ENCODE measurements at regions not wholly inside any gene's neighbourhood (a gene's known extent, or its start where the extent isn't known, plus 50 kb on each side); places are given as distances from the start of the nearest gene placed in this dataset.

DNA sequence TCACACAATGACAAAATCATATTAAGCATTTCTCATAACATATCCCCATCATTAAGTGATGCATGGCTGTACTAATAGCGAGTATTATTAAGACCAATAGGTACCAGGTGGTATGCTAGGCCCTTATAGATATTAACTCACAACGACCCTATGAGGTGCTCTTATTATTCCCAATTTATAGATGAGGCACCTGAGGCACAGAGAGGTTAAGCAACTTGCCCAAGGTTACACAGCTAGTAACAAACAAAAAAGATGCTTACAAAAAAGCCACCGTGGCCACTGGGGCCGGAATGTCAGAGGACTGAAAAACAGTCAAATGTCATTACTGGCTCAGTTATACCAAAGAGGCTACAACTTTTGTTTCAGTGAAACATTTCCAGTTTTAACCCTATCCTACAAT, 96.0 kb downstream of the OR13A1 start:
- Mint-ChIP-seq H3K27ac (no peak overlapping the region), H3K36me3 (ENCODE audit: insufficient read depth) (no peaks in the 10 kb centered on the region), H3K9me3 (ENCODE audit: low read depth) (no peaks in the 10 kb centered on the region), H3K4me1 (ENCODE audit: low read depth) (no peaks in the 10 kb centered on the region), H3K27me3 (peaks cover 13% of the 10 kb centered on the region), H3K4me3 (ENCODE audit: low read depth) (no peak overlapping the region)
- DNase-seq (ENCODE audit: low spot score, unreplicated experiment), result no peak
- TF ChIP-seq, protein P1, sequence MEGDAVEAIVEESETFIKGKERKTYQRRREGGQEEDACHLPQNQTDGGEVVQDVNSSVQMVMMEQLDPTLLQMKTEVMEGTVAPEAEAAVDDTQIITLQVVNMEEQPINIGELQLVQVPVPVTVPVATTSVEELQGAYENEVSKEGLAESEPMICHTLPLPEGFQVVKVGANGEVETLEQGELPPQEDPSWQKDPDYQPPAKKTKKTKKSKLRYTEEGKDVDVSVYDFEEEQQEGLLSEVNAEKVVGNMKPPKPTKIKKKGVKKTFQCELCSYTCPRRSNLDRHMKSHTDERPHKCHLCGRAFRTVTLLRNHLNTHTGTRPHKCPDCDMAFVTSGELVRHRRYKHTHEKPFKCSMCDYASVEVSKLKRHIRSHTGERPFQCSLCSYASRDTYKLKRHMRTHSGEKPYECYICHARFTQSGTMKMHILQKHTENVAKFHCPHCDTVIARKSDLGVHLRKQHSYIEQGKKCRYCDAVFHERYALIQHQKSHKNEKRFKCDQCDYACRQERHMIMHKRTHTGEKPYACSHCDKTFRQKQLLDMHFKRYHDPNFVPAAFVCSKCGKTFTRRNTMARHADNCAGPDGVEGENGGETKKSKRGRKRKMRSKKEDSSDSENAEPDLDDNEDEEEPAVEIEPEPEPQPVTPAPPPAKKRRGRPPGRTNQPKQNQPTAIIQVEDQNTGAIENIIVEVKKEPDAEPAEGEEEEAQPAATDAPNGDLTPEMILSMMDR (IDR thresholded peaks at IDR 0.05; ENCODE audit: unreplicated experiment), result no peak

DNA sequence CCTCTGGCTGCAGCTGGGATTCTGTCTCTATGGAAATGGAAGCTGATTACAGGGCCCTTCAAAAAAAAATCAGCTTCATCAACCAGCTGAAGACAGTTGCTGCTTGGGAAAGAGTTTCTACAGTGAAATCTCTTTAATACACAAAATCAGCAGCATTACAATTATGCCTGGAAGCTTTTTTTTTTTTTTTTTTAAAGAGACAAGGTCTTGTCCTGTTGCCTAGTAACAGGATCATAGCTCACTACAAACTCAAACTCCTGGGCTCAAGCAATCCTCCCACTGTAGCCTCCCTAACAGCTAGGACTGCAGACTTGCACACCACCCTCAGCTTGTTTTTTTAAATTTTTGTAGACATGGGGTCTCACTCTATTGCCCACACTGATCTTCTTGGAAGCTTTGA, 94.5 kb downstream of the OR13A1 start:
- Mint-ChIP-seq H3K4me3 (ENCODE audit: low read depth) (no peak overlapping the region), H3K9me3 (ENCODE audit: low read depth) (no peaks in the 10 kb centered on the region), H3K36me3 (ENCODE audit: insufficient read depth) (no peaks in the 10 kb centered on the region), H3K27ac (no peak overlapping the region), H3K27me3 (peaks cover 18% of the 10 kb centered on the region), H3K4me1 (ENCODE audit: low read depth) (no peaks in the 10 kb centered on the region)
- TF ChIP-seq, protein P1 (IDR thresholded peaks at IDR 0.05; ENCODE audit: unreplicated experiment), result no peak
- no peak for DNase-seq (ENCODE audit: low spot score, unreplicated experiment)

DNA sequence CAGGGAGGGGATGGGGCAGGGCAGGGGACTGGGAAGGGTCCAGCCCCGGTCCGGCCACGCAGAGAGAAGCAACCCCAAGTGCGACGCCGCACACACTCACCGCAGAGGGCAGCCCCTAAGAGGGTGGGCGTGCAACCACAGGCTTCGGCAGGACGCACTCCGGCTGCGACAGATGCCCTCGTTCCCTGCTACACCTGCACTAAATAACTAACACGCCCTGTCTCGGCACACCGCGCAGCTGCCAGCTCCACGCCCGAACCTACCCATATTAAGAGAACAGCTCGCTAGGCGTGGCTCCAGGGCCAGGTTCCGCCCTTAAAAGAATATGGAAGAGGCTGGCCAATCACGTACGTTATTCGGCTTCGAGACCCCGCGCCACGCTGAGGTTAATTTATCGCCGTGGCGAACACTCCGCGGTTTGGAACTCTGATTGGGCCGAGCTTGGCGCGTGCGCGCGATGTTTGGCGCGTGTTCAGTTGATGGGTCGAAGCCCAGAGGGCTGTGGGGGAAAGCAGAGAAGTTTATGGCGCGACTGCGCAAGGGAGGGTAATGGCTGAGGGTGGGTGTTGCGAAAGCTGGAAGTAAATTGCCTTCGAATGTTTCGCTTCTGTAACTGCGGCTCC, 91.1 kb downstream of the OR13A1 start:
- TF ChIP-seq, protein P1 (IDR thresholded peaks at IDR 0.05; ENCODE audit: unreplicated experiment), result no peak
- no peaks in the 10 kb centered on the region for H3K36me3 Mint-ChIP-seq (ENCODE audit: insufficient read depth)

DNA sequence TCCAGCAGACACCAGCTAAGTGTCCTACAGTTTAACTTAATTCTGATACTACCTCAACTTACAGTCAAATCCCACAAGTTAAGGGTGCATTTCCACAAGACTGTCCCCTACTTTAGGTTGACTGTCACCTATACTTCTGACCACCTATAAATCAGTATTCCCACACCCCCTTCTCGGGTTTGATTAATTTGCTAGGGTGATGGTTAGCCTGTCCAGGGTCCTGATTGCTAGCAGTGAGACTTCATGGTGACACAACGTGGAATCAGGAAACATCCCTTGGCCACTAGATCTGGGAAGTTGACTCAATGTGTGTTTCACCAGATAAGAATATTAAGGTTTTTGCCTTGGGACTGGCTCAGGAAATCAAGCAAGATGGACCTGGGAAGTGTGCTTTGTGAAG, 88.4 kb downstream of the OR13A1 start:
- Mint-ChIP-seq H3K9me3 (ENCODE audit: low read depth) (peaks cover 15% of the 10 kb centered on the region), H3K27me3 (peaks cover 25% of the 10 kb centered on the region), H3K36me3 (ENCODE audit: insufficient read depth) (peaks cover 2% of the 10 kb centered on the region), H3K4me1 (ENCODE audit: low read depth) (no peaks in the 10 kb centered on the region), H3K4me3 (ENCODE audit: low read depth) (no peak overlapping the region), H3K27ac (no peak overlapping the region)
- DNase-seq (ENCODE audit: low spot score, unreplicated experiment), result no peak
- TF ChIP-seq, protein P1 (IDR thresholded peaks at IDR 0.05; ENCODE audit: unreplicated experiment), result no peak

More for the DNA sequence above, 91.1 kb downstream of the OR13A1 start:
- Mint-ChIP-seq H3K27me3 (peaks cover 25% of the 10 kb centered on the region), H3K27ac (no peak overlapping the region), H3K4me1 (ENCODE audit: low read depth) (no peaks in the 10 kb centered on the region), H3K9me3 (ENCODE audit: low read depth) (peaks cover 6% of the 10 kb centered on the region), H3K4me3 (ENCODE audit: low read depth) (no peak overlapping the region)
- DNase-seq (ENCODE audit: low spot score, unreplicated experiment), result no peak

DNA sequence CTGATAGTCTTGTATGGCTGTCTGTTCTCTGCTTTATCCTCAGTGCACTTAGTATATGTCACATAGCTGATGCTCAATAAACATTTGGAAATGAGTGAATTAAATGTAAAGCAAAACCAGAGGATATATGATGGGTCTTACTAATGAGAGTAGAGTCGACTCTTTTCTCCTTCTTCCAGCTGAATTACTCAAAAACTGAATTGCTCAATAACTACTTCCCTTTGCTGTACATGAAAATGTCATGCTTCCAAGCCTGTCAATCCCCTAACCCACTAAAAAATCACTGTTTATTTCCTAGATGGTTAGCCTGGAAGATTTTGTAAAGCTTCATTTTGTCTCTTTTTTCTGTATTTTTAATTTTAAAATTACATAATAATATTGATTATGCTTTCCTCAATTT, 88.0 kb downstream of the OR13A1 start:
- Mint-ChIP-seq H3K4me1 (ENCODE audit: low read depth) (no peaks in the 10 kb centered on the region), H3K27ac (no peak overlapping the region)
- TF ChIP-seq, protein P1 (IDR thresholded peaks at IDR 0.05; ENCODE audit: unreplicated experiment), result no peak

More for the DNA sequence above, 88.0 kb downstream of the OR13A1 start:
- no peak for DNase-seq (ENCODE audit: low spot score, unreplicated experiment)
- no peak overlapping the region for H3K4me3 Mint-ChIP-seq (ENCODE audit: low read depth)
- peaks cover 15% of the 10 kb centered on the region for H3K9me3 Mint-ChIP-seq (ENCODE audit: low read depth)
- H3K36me3 Mint-ChIP-seq (ENCODE audit: insufficient read depth), result peaks cover 2% of the 10 kb centered on the region
- peaks cover 25% of the 10 kb centered on the region for H3K27me3 Mint-ChIP-seq

Data from progenitor cell of endocrine pancreas (in vitro differentiated cells).